OCI-LY1 (cell line): ENCODE measurements at regions not wholly inside any gene's neighbourhood (a gene's known extent, or its start where the extent isn't known, plus 50 kb on each side); places are given as distances from the start of the nearest gene placed in this dataset.

ENCODE experiments used
- CTCF ChIP-seq: fragments of 200-600 bp; sonication (generic), shearing (Covaris generic); IDR thresholded peaks from 2 replicates; pipeline ENCODE4 v1.5.1; 2017; ENCODE audit warnings: mild to moderate bottlenecking, antibody characterized with exemption, low read length, moderate library complexity, mixed read lengths
- EZH2 ChIP-seq: fragments of 200-600 bp; sonication (generic), shearing (Covaris generic); IDR thresholded peaks from 2 replicates; pipeline ENCODE4 v1.8.0; 2017; ENCODE audit warnings: borderline replicate concordance, mixed run types, mild to moderate bottlenecking, antibody characterized with exemption, low read length, moderate library complexity, mixed read lengths

- TF ChIP-seq CTCF (no peak), EZH2 (no peak)
These were observed 522.9 kb downstream of the FLRT2 start for GRCh38 chr14:86052868-86053267.
